ENCODE measurements at regions not wholly inside any gene's neighbourhood (a gene's known extent, or its start where the extent isn't known, plus 50 kb on each side); places are given as distances from the start of the nearest gene placed in this dataset.
"Not testable (repeated sequence)": the region's sequence is repeated elsewhere in the genome, so short reads cannot be mapped to it uniquely, and the experiment has no call there.

GRCh38 chr2:87415586-87416265 is 332.2 kb upstream of the PLGLB2 start:
- not testable (repeated sequence) for DNase-seq

- not testable (repeated sequence) for DNase-seq
Observed at GRCh38 chr2:87416266-87416592, 331.7 kb upstream of the PLGLB2 start.

- DNase-seq = not testable (repeated sequence)
Observed at GRCh38 chr2:87417147-87417546, 330.7 kb upstream of the PLGLB2 start.

- not testable (repeated sequence) for DNase-seq
Observed at GRCh38 chr2:87417742-87418567, 329.9 kb upstream of the PLGLB2 start.

- not testable (repeated sequence) for DNase-seq
Observed at GRCh38 chr2:87418823-87419822, 328.8 kb upstream of the PLGLB2 start.

- DNase-seq = not testable (repeated sequence)
Observed at GRCh38 chr2:87419980-87420379, 327.9 kb upstream of the PLGLB2 start.

GRCh38 chr2:87420954-87421353 is 326.9 kb upstream of the PLGLB2 start:
- DNase-seq = not testable (repeated sequence)

- DNase-seq = not testable (repeated sequence)
Observed at GRCh38 chr2:87423796-87424762, 323.8 kb upstream of the PLGLB2 start.

GRCh38 chr2:87424763-87425154 is 323.1 kb upstream of the PLGLB2 start:
- DNase-seq = not testable (repeated sequence)

GRCh38 chr2:87425191-87425590 is 322.7 kb upstream of the PLGLB2 start:
- not testable (repeated sequence) for DNase-seq

GRCh38 chr2:87425717-87426116 is 322.2 kb upstream of the PLGLB2 start:
- DNase-seq = not testable (repeated sequence)

GRCh38 chr2:87428452-87429130 is 319.3 kb upstream of the PLGLB2 start:
- not testable (repeated sequence) for DNase-seq

- not testable (repeated sequence) for DNase-seq
Observed at GRCh38 chr2:87429206-87429930, 318.5 kb upstream of the PLGLB2 start.

- DNase-seq = not testable (repeated sequence)
Observed at GRCh38 chr2:87429931-87430275, 318.0 kb upstream of the PLGLB2 start.

- DNase-seq = not testable (repeated sequence)
Observed at GRCh38 chr2:87431051-87431450, 316.8 kb upstream of the PLGLB2 start.

GRCh38 chr2:87432711-87433453 is 315.0 kb upstream of the PLGLB2 start:
- not testable (repeated sequence) for DNase-seq

- not testable (repeated sequence) for DNase-seq
Observed at GRCh38 chr2:87436007-87436406, 311.9 kb upstream of the PLGLB2 start.

- DNase-seq = not testable (repeated sequence)
Observed at GRCh38 chr2:87437701-87438260, 310.1 kb upstream of the PLGLB2 start.

- not testable (repeated sequence) for DNase-seq
Observed at GRCh38 chr2:87438780-87439454, 309.0 kb upstream of the PLGLB2 start.

Data from activated T-cell treated with anti-CD3 and anti-CD28 coated beads, Interleukin-2, amount 50 U/mL, for 1 hour (primary cell).